Lung (tissue), 11 donors: ENCODE measurements at regions not wholly inside any gene's neighbourhood (a gene's known extent, or its start where the extent isn't known, plus 50 kb on each side); places are given as distances from the start of the nearest gene placed in this dataset.
"Not testable (repeated sequence)": the region's sequence is repeated elsewhere in the genome, so short reads cannot be mapped to it uniquely, and the experiment has no call there.

ENCODE experiments used
- ATAC-seq: fragments of 200-7000 bp; cut with Tn5 transposase; one replicate; pipeline ENCODE4 v1.9.1; 2020; ENCODE audit warnings: moderate number of reproducible peaks; ENCODE audit not compliant: insufficient read depth, low FRiP score
- DNase-seq, 3 donors: peaks; one replicate each; pipeline ENCODE4 v3.0.0-alpha.2; 2013 to 2017
- H3K27ac ChIP-seq, 2 donors: one replicate each; pipeline ENCODE4 v1.5.1; 2013; ENCODE audit warnings: mild to moderate bottlenecking in 2 of 2, moderate library complexity in 2 of 2, control low read depth in 1 of 2, inconsistent platforms in 1 of 2, low read depth in 1 of 2, low read length in 1 of 2
- H3K27me3 ChIP-seq, 3 donors: one replicate each; pipeline ENCODE4 v1.5.1; 2013; ENCODE audit warnings: low read length in 2 of 3; ENCODE audit not compliant: control insufficient read depth in 3 of 3, insufficient read depth in 3 of 3
- H3K36me3 ChIP-seq, 4 donors: one replicate each; pipeline ENCODE4 v1.5.1; 2013; ENCODE audit warnings: low read length in 4 of 4, mild to moderate bottlenecking in 1 of 4, moderate library complexity in 1 of 4; ENCODE audit not compliant: control insufficient read depth in 4 of 4, insufficient read depth in 4 of 4
- H3K4me1 ChIP-seq, 5 donors: one replicate each; pipeline ENCODE4 v1.5.1; 2013; ENCODE audit warnings: low read length in 5 of 5, mild to moderate bottlenecking in 2 of 5, moderate library complexity in 1 of 5; ENCODE audit not compliant: control insufficient read depth in 5 of 5, insufficient read depth in 5 of 5
- H3K4me3 ChIP-seq: one replicate; pipeline ENCODE4 v1.5.1; 2013; ENCODE audit warnings: mild to moderate bottlenecking, control low read depth, moderate library complexity
- H3K9ac ChIP-seq, 2 donors: one replicate each; pipeline ENCODE4 v1.5.1; 2013; ENCODE audit warnings: low read length in 2 of 2, control low read depth in 1 of 2; ENCODE audit not compliant: insufficient read depth in 1 of 2
- H3K9me3 ChIP-seq, 4 donors: one replicate each; pipeline ENCODE4 v1.5.1; 2013; ENCODE audit warnings: low read length in 3 of 4, mild to moderate bottlenecking in 1 of 4, moderate library complexity in 1 of 4; ENCODE audit not compliant: control insufficient read depth in 4 of 4, insufficient read depth in 3 of 4
- CTCF ChIP-seq: IDR thresholded peaks from 2 replicates; pipeline ENCODE4 v1.5.1; 2012; ENCODE audit warnings: mild to moderate bottlenecking; ENCODE audit errors: control extremely low read depth, extremely low read depth
- WGBS, 2 donors: extraction: QIAGEN DNeasy Blood & Tissue Kit; methylation state at CpG; one replicate each; pipeline ENCODE4 v1.1.7; 2013; 5-methylcytosine and 5-hydroxymethylcytosine counted together
- donor health status: control.
- donor health status: control.
- donor health status: Bipolar disorder and iron deficiency.
- donor health status: healthy.
- donor health status: DM: yes; HTN: yes; CAD: no.

- no peak for TF ChIP-seq CTCF
- no peak overlapping the region for H3K9ac ChIP-seq
- H3K9me3 ChIP-seq: peaks cover 0 to 3% (median 0%) of the 10 kb centered on the region in 4 donors
- H3K4me3 ChIP-seq: no peak overlapping the region
- ATAC-seq (no peak), DNase-seq (no peak)
- 80 to 87% methylated on average over 5 of the region's 5 CpGs for WGBS, 2 donors
- H3K27ac ChIP-seq: no peak overlapping the region
- H3K36me3 ChIP-seq: no peaks in the 10 kb centered on the region
- peaks cover 0 to 2% (median 0%) of the 10 kb centered on the region in 3 donors for H3K27me3 ChIP-seq
- no peaks in the 10 kb centered on the region for H3K4me1 ChIP-seq
These were observed 320.3 kb upstream of the FOXK1 start for GRCh38 chr7:4361774-4362173.

GRCh38 chr7:4383584-4383983 is 298.5 kb upstream of the FOXK1 start:
- Histone ChIP-seq H3K27me3 (no peaks in the 10 kb centered on the region), H3K9me3 (peaks cover 0 to 7% (median 3%) of the 10 kb centered on the region in 4 donors), H3K36me3 (no peaks in the 10 kb centered on the region), H3K27ac (no peak overlapping the region), H3K4me1 (no peaks in the 10 kb centered on the region), H3K4me3 (no peak overlapping the region), H3K9ac (no peak overlapping the region)
- DNase-seq: no peak
- no peak for ATAC-seq
- WGBS, 2 donors: 82 to 91% methylated on average over 12 of the region's 12 CpGs
- no peak for TF ChIP-seq CTCF

GRCh38 chr7:4386190-4386589 is 295.9 kb upstream of the FOXK1 start:
- no peak overlapping the region for H3K27ac ChIP-seq
- no peaks in the 10 kb centered on the region for H3K27me3 ChIP-seq
- H3K4me3 ChIP-seq: no peak overlapping the region
- no peaks in the 10 kb centered on the region for H3K36me3 ChIP-seq
- DNase-seq (peak in 1 of 3 donors; percentile 46), ATAC-seq (peak; percentile 30)
- TF ChIP-seq CTCF: no peak
- H3K9ac ChIP-seq: no peak overlapping the region
- no peaks in the 10 kb centered on the region for H3K9me3 ChIP-seq
- no peaks in the 10 kb centered on the region for H3K4me1 ChIP-seq
- WGBS, 2 donors: 49 to 76% methylated on average over 6 of the region's 6 CpGs

GRCh38 chr7:4391103-4391502 is 291.0 kb upstream of the FOXK1 start:
- not testable (repeated sequence) for DNase-seq, H3K27me3 ChIP-seq, H3K36me3 ChIP-seq

More at GRCh38 chr7:4391103-4391502, 291.0 kb upstream of the FOXK1 start:
- not testable (repeated sequence) for ATAC-seq, H3K4me1 ChIP-seq, H3K9ac ChIP-seq, H3K4me3 ChIP-seq, H3K9me3 ChIP-seq, H3K27ac ChIP-seq
